Mesothelial cell of epicardium (in vitro differentiated cells): ENCODE measurements at regions not wholly inside any gene's neighbourhood (a gene's known extent, or its start where the extent isn't known, plus 50 kb on each side); places are given as distances from the start of the nearest gene placed in this dataset.

Experiments used
- DNase-seq, 2 experiments: peaks; one replicate each; pipeline ENCODE4 v3.0.0; 2021; ENCODE audit warnings: low spot score in 2 of 2; ENCODE audit not compliant: unreplicated experiment in 2 of 2
- H3K27ac Mint-ChIP-seq: 2 replicates; pipeline ENCODE4 v1.8.0; 2021; ENCODE audit warnings: mixed read lengths
- H3K27me3 Mint-ChIP-seq: 2 replicates; pipeline ENCODE4 v1.8.0; 2021; ENCODE audit warnings: low read depth, mixed read lengths
- H3K36me3 Mint-ChIP-seq: 2 replicates; pipeline ENCODE4 v1.8.0; 2021; ENCODE audit warnings: mixed read lengths
- H3K4me1 Mint-ChIP-seq: 2 replicates; pipeline ENCODE4 v1.8.0; 2021; ENCODE audit warnings: mixed read lengths
- H3K4me3 Mint-ChIP-seq: 2 replicates; pipeline ENCODE4 v1.8.0; 2021; ENCODE audit warnings: mild to moderate bottlenecking, moderate library complexity, mixed read lengths
- H3K9me3 Mint-ChIP-seq: 2 replicates; pipeline ENCODE4 v1.8.0; 2021; ENCODE audit warnings: mixed read lengths
- TF ChIP-seq, protein P1 (sequence below): fragments of 200-600 bp; sonication (generic); IDR thresholded peaks from one replicate; pipeline ENCODE4 v1.5.0; 2021; ENCODE audit warnings: antibody characterized with exemption; ENCODE audit not compliant: unreplicated experiment

DNA sequence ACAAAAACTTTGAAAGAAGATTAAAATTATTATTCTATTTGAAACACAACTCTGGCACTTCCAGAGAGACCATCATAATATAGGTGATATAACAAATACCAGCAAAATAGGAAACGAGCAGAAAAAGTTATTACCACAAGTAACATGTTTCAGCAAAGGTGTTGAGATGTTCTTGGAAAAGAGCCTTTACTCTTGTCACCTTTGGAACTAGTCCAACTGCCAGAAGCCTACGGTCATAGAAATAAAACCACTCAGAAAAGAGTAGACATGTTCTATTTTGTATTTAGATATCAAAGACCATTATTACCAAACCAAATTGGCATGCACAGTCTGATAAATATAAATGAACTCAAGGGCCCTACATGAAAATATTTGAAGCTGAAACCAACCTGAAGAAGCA lies 145.0 kb upstream of the DMAC1 start:
- H3K36me3 Mint-ChIP-seq: no peaks in the 10 kb centered on the region
- H3K27me3 Mint-ChIP-seq: no peaks in the 10 kb centered on the region
- H3K27ac Mint-ChIP-seq: no peak overlapping the region
- TF ChIP-seq, protein P1, sequence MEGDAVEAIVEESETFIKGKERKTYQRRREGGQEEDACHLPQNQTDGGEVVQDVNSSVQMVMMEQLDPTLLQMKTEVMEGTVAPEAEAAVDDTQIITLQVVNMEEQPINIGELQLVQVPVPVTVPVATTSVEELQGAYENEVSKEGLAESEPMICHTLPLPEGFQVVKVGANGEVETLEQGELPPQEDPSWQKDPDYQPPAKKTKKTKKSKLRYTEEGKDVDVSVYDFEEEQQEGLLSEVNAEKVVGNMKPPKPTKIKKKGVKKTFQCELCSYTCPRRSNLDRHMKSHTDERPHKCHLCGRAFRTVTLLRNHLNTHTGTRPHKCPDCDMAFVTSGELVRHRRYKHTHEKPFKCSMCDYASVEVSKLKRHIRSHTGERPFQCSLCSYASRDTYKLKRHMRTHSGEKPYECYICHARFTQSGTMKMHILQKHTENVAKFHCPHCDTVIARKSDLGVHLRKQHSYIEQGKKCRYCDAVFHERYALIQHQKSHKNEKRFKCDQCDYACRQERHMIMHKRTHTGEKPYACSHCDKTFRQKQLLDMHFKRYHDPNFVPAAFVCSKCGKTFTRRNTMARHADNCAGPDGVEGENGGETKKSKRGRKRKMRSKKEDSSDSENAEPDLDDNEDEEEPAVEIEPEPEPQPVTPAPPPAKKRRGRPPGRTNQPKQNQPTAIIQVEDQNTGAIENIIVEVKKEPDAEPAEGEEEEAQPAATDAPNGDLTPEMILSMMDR: no peak
- DNase-seq: no peak
- H3K9me3 Mint-ChIP-seq: peaks cover 29% of the 10 kb centered on the region
- H3K4me3 Mint-ChIP-seq: no peak overlapping the region
- no peaks in the 10 kb centered on the region for H3K4me1 Mint-ChIP-seq

DNA sequence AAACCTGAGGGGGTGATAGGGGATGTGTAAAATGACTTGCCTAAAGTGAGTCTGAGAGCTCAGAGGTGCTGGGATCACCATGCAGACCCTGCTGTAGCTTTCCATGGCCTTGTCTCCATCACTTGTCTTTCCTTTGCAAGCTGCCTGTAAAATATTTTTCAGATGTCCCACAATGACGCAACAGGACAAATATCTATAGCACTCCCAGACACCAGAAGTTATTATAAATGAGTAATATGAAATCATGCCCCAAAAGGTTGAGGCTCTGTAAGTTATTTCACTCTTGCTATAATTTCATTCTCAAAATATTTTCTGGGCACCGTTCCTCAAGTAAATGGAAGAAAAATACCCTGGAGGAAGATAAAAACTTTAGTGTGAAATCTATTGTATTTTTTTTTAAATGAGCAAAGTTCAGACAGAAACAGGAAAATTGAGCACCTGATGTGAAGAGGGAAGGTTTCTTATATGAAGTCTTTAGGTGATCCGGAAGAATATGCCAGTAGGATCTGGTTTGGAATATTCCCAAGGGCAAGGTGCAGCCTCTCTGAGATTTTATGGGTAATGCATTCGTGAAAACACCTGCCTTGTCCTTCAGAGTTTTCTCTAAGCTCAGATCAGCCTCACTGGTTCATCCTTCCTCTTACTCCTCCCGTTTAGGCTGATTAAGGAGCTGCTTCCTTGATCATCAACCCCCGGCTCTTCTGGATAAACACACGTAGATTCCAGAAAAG lies 138.3 kb upstream of the DMAC1 start:
- TF ChIP-seq, protein P1: no peak
- no peak for DNase-seq
- peaks cover 5% of the 10 kb centered on the region for H3K4me1 Mint-ChIP-seq
- H3K36me3 Mint-ChIP-seq: no peaks in the 10 kb centered on the region
- H3K27ac Mint-ChIP-seq: no peak overlapping the region
- H3K4me3 Mint-ChIP-seq: no peak overlapping the region
- peaks cover 28% of the 10 kb centered on the region for H3K9me3 Mint-ChIP-seq
- no peaks in the 10 kb centered on the region for H3K27me3 Mint-ChIP-seq

DNA sequence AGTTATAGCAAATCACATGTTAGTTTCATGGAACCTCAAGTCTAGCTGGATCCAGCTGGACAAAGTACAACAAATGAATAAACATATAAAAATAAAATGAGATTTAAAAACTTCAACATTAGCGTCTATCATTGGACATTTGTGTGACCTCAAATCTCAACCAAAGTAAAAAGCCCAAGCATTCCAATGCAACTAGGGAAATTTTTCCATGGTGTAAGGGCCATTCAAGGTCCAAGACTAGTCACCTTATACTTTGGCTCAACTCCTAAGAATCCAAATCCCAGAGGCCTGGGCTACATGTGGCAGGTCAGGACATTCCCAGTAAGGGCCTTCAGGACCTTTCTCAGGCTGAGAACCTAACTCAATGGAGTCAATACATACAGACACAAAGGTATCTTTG lies 137.4 kb upstream of the DMAC1 start:
- TF ChIP-seq, protein P1: no peak
- H3K36me3 Mint-ChIP-seq: no peaks in the 10 kb centered on the region
- no peaks in the 10 kb centered on the region for H3K27me3 Mint-ChIP-seq
- no peak overlapping the region for H3K4me3 Mint-ChIP-seq
- no peak for DNase-seq
- H3K9me3 Mint-ChIP-seq: peaks cover 27% of the 10 kb centered on the region
- no peak overlapping the region for H3K27ac Mint-ChIP-seq
- peaks cover 5% of the 10 kb centered on the region for H3K4me1 Mint-ChIP-seq

DNA sequence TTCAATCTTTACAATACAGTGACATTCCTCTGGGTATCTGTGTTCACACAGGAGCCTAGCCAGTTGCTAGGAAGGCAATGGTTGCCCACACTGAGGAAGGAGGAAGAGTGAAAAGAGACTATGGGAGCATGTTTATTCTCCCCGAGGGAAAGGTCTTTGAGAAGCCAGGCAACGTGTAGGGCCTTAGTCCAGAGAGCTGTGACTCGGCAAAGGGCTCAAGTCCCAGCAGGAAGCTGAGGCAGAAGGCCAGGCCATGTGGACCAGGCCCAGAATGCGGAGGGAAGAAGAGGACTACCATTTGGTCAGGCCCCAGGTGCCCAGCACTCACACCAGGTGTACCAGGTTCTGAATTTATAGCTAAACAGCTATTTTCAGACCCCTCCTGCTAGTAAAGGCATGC lies 136.6 kb upstream of the DMAC1 start:
- H3K27me3 Mint-ChIP-seq: no peaks in the 10 kb centered on the region
- no peak for DNase-seq
- no peak overlapping the region for H3K27ac Mint-ChIP-seq

DNA sequence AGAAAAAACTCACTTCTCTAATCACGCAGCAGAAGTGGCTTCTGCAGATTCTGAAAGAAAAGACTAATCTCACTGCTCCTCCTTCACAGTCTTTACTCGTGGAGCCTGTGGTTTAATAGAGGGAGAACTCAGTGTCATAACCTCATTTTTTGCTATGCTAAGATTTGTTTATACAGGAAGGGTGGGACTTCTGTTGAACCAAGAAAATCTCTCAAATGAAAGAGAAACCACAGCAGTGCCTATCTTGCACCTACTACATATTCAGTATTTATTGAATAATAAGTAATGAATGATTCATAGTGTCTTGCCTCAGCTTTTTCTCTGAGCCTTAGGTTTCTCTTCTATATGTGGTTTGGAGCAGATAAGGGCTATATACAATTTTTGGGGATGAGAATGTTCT lies 136.1 kb upstream of the DMAC1 start:
- Mint-ChIP-seq H3K9me3 (peaks cover 14% of the 10 kb centered on the region), H3K27ac (no peak overlapping the region), H3K27me3 (no peaks in the 10 kb centered on the region), H3K4me3 (no peak overlapping the region), H3K4me1 (peaks cover 5% of the 10 kb centered on the region), H3K36me3 (no peaks in the 10 kb centered on the region)
- no peak for DNase-seq
- TF ChIP-seq, protein P1: no peak

More for the DNA sequence above, 136.6 kb upstream of the DMAC1 start:
- peaks cover 5% of the 10 kb centered on the region for H3K4me1 Mint-ChIP-seq
- peaks cover 19% of the 10 kb centered on the region for H3K9me3 Mint-ChIP-seq
- no peak overlapping the region for H3K4me3 Mint-ChIP-seq
- no peaks in the 10 kb centered on the region for H3K36me3 Mint-ChIP-seq
- TF ChIP-seq, protein P1: no peak
